ENCODE measurements at regions not wholly inside any gene's neighbourhood (a gene's known extent, or its start where the extent isn't known, plus 50 kb on each side); places are given as distances from the start of the nearest gene placed in this dataset.

- Histone ChIP-seq H3K27ac (ENCODE audit: control insufficient read depth, insufficient read depth, low read length) (peak overlapping the region; percentile 93), H3K9me1 (ENCODE audit: control insufficient read depth, extremely low read depth, insufficient read depth, low read length) (no peaks in the 10 kb centered on the region), H3K4me1 (ENCODE audit: control insufficient read depth, extremely low read depth, insufficient read depth, low read length) (peaks cover 28% of the 10 kb centered on the region), H3K9me3 (ENCODE audit: control insufficient read depth, low read depth, low read length) (no peaks in the 10 kb centered on the region), H3K27me3 (ENCODE audit: control insufficient read depth, extremely low read depth, insufficient read depth, low read length) (no peaks in the 10 kb centered on the region), H2AFZ (ENCODE audit: control insufficient read depth, low read length) (no peak overlapping the region), H3K79me2 (ENCODE audit: control insufficient read depth, insufficient read depth, low read length) (no peaks in the 10 kb centered on the region), H4K20me1 (ENCODE audit: control insufficient read depth, extremely low read depth, insufficient read depth, low read length) (no peaks in the 10 kb centered on the region), H3K4me2 (ENCODE audit: control insufficient read depth, extremely low read depth, insufficient read depth, low read depth, low read length) (peak overlapping the region; percentile 65), H3K9ac (ENCODE audit: control insufficient read depth, extremely low read depth, insufficient read depth, low read length) (peak overlapping the region; percentile 72), H3K4me3 (ENCODE audit: control insufficient read depth in 2 of 3, extremely low read depth in 1 of 3, insufficient read depth in 2 of 3, low read depth in 1 of 3, low read length in 3 of 3) (peak overlapping the region in 2 of 3 experiments; percentile 38 to 43), H3K36me3 (ENCODE audit: control insufficient read depth in 2 of 2, extremely low read depth in 1 of 2, insufficient read depth in 2 of 2, low read length in 2 of 2) (peaks cover 9 to 20% of the 10 kb centered on the region in 2 experiments)
- peak; percentile 71 for FAIRE-seq
- TF ChIP-seq CTCF (optimal IDR thresholded peaks at IDR 0.05 in 1 of 3, IDR thresholded peaks at IDR 0.05 in 1 of 3, conservative IDR thresholded peaks at IDR 0.05 in 1 of 3; ENCODE audit: extremely low read depth in 1 of 3, insufficient read depth in 2 of 3, low read length in 3 of 3) = no peak
- no peak for TF ChIP-seq EZH2 (IDR thresholded peaks at IDR 0.05; ENCODE audit: low read length)
- dilution Hi-C loops (cut with MboI; ENCODE audit: extremely low pct_ligation_motif_present, low sequenced_read_pairs) = loop anchor here (25.0 kb wide), 1 partner anchor 267 kb away; the partner anchor contains the start of gene TPM1
- no peak for DNase-seq (ENCODE audit: low read depth, low spot score)
Observed at GRCh38 chr15:62770111-62770660, 272.4 kb upstream of the TPM1 start.

- peak; percentile 91 for FAIRE-seq
- dilution Hi-C loops (cut with MboI; ENCODE audit: extremely low pct_ligation_motif_present, low sequenced_read_pairs) = loop anchor here (25.0 kb wide), 1 partner anchor 267 kb away; the partner anchor contains the start of gene TPM1
- Histone ChIP-seq H3K36me3 (ENCODE audit: control insufficient read depth in 2 of 2, extremely low read depth in 1 of 2, insufficient read depth in 2 of 2, low read length in 2 of 2) (peaks cover 9 to 20% of the 10 kb centered on the region in 2 experiments), H2AFZ (ENCODE audit: control insufficient read depth, low read length) (no peak overlapping the region), H3K4me1 (ENCODE audit: control insufficient read depth, extremely low read depth, insufficient read depth, low read length) (peaks cover 28% of the 10 kb centered on the region), H3K27ac (ENCODE audit: control insufficient read depth, insufficient read depth, low read length) (peak overlapping the region; percentile 93), H3K4me3 (ENCODE audit: control insufficient read depth in 2 of 3, extremely low read depth in 1 of 3, insufficient read depth in 2 of 3, low read depth in 1 of 3, low read length in 3 of 3) (peak overlapping the region in 1 of 3 experiments; percentile 38), H3K9me1 (ENCODE audit: control insufficient read depth, extremely low read depth, insufficient read depth, low read length) (no peaks in the 10 kb centered on the region), H4K20me1 (ENCODE audit: control insufficient read depth, extremely low read depth, insufficient read depth, low read length) (no peaks in the 10 kb centered on the region), H3K9me3 (ENCODE audit: control insufficient read depth, low read depth, low read length) (no peaks in the 10 kb centered on the region), H3K27me3 (ENCODE audit: control insufficient read depth, extremely low read depth, insufficient read depth, low read length) (no peaks in the 10 kb centered on the region), H3K9ac (ENCODE audit: control insufficient read depth, extremely low read depth, insufficient read depth, low read length) (peak overlapping the region; percentile 72), H3K79me2 (ENCODE audit: control insufficient read depth, insufficient read depth, low read length) (no peaks in the 10 kb centered on the region), H3K4me2 (ENCODE audit: control insufficient read depth, extremely low read depth, insufficient read depth, low read depth, low read length) (peak overlapping the region; percentile 65)
- DNase-seq (ENCODE audit: low read depth, low spot score) = peak; percentile 90
- no peak for TF ChIP-seq EZH2 (IDR thresholded peaks at IDR 0.05; ENCODE audit: low read length)
- no peak for TF ChIP-seq CTCF (optimal IDR thresholded peaks at IDR 0.05 in 1 of 3, IDR thresholded peaks at IDR 0.05 in 1 of 3, conservative IDR thresholded peaks at IDR 0.05 in 1 of 3; ENCODE audit: extremely low read depth in 1 of 3, insufficient read depth in 2 of 3, low read length in 3 of 3)
Observed at GRCh38 chr15:62770752-62771151, 271.8 kb upstream of the TPM1 start.

Measured in keratinocyte (primary cell).